UCSD-AML1 (cell line): ENCODE measurements at regions not wholly inside any gene's neighbourhood (a gene's known extent, or its start where the extent isn't known, plus 50 kb on each side); places are given as distances from the start of the nearest gene placed in this dataset.
"Not testable (repeated sequence)": the region's sequence is repeated elsewhere in the genome, so short reads cannot be mapped to it uniquely, and the experiment has no call there.

Experiments used
- DNase-seq: peaks from one replicate; lab custom pipeline; 2025; ENCODE audit not compliant: unreplicated experiment; lab: John Stamatoyannopoulos, UW

GRCh38 chr2:109669731-109670130 lies 55.6 kb downstream of the SOWAHC start:
- DNase-seq: no peak

- DNase-seq: no peak
These were observed 56.6 kb downstream of the SOWAHC start for GRCh38 chr2:109670556-109671411.

GRCh38 chr2:109674894-109675534 lies 60.9 kb downstream of the SOWAHC start:
- DNase-seq: no peak

- no peak for DNase-seq
These were observed 61.6 kb downstream of the SOWAHC start for GRCh38 chr2:109675666-109676345.

GRCh38 chr2:109676346-109676902 lies 62.3 kb downstream of the SOWAHC start:
- DNase-seq: no peak

GRCh38 chr2:109677121-109677731 lies 63.1 kb downstream of the SOWAHC start:
- DNase-seq: not testable (repeated sequence)

- DNase-seq: no peak
These were observed 63.8 kb downstream of the SOWAHC start for GRCh38 chr2:109677835-109678580.

GRCh38 chr2:109678724-109679201 lies 64.6 kb downstream of the SOWAHC start:
- DNase-seq: not testable (repeated sequence)

- DNase-seq: no peak
These were observed 65.1 kb downstream of the SOWAHC start for GRCh38 chr2:109679225-109679624.

GRCh38 chr2:109679626-109680025 lies 65.5 kb downstream of the SOWAHC start:
- DNase-seq: no peak

- DNase-seq: no peak
These were observed 66.5 kb downstream of the SOWAHC start for GRCh38 chr2:109680523-109681297.

GRCh38 chr2:109681633-109682380 lies 67.6 kb downstream of the SOWAHC start:
- no peak for DNase-seq

- DNase-seq: no peak
These were observed 69.3 kb downstream of the SOWAHC start for GRCh38 chr2:109683452-109683851.

- no peak for DNase-seq
These were observed 71.3 kb downstream of the SOWAHC start for GRCh38 chr2:109685453-109685852.

GRCh38 chr2:109686921-109687320 lies 72.8 kb downstream of the SOWAHC start:
- DNase-seq: no peak

- no peak for DNase-seq
These were observed 75.2 kb downstream of the SOWAHC start for GRCh38 chr2:109689182-109689930.

GRCh38 chr2:109689973-109690372 lies 75.8 kb downstream of the SOWAHC start:
- DNase-seq: no peak

GRCh38 chr2:109690457-109690821 lies 76.3 kb downstream of the SOWAHC start:
- DNase-seq: no peak
